NB4 (cell line): ENCODE measurements at regions not wholly inside any gene's neighbourhood (a gene's known extent, or its start where the extent isn't known, plus 50 kb on each side); places are given as distances from the start of the nearest gene placed in this dataset.

Experiments
- MYC ChIP-seq: IDR thresholded peaks from 2 replicates; pipeline ENCODE4 v1.6.1; 2011; ENCODE audit warnings: low read depth, low read length
- POLR2A ChIP-seq: IDR thresholded peaks from 2 replicates; pipeline ENCODE4 v1.6.1; 2011; ENCODE audit warnings: mild to moderate bottlenecking; ENCODE audit not compliant: insufficient read length; ENCODE audit errors: extremely low read depth
- TF ChIP-seq, protein P1 (sequence below): IDR thresholded peaks from one replicate; pipeline ENCODE4 v1.5.1; 2012; ENCODE audit warnings: low read depth, low read length
- TF ChIP-seq, protein P2 (sequence below): IDR thresholded peaks from 2 replicates; pipeline ENCODE4 v1.6.1; 2011; ENCODE audit warnings: low read depth, low read length

GRCh38 chr20:12090920-12091319 is 173.2 kb downstream of the BTBD3 start:
- TF ChIP-seq, protein P1, sequence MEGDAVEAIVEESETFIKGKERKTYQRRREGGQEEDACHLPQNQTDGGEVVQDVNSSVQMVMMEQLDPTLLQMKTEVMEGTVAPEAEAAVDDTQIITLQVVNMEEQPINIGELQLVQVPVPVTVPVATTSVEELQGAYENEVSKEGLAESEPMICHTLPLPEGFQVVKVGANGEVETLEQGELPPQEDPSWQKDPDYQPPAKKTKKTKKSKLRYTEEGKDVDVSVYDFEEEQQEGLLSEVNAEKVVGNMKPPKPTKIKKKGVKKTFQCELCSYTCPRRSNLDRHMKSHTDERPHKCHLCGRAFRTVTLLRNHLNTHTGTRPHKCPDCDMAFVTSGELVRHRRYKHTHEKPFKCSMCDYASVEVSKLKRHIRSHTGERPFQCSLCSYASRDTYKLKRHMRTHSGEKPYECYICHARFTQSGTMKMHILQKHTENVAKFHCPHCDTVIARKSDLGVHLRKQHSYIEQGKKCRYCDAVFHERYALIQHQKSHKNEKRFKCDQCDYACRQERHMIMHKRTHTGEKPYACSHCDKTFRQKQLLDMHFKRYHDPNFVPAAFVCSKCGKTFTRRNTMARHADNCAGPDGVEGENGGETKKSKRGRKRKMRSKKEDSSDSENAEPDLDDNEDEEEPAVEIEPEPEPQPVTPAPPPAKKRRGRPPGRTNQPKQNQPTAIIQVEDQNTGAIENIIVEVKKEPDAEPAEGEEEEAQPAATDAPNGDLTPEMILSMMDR = no peak
- no peak for TF ChIP-seq POLR2A
- TF ChIP-seq, protein P2, sequence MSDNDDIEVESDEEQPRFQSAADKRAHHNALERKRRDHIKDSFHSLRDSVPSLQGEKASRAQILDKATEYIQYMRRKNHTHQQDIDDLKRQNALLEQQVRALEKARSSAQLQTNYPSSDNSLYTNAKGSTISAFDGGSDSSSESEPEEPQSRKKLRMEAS = no peak
- no peak for TF ChIP-seq MYC
